Fibroblast of skin of left biceps (primary cell): ENCODE measurements at regions not wholly inside any gene's neighbourhood (a gene's known extent, or its start where the extent isn't known, plus 50 kb on each side); places are given as distances from the start of the nearest gene placed in this dataset.

Source experiments
- DNase-seq, 2 experiments: peaks; one replicate each; pipeline ENCODE4 v3.0.0-alpha.2; 2013; ENCODE audit warnings: low read depth in 2 of 2

DNA sequence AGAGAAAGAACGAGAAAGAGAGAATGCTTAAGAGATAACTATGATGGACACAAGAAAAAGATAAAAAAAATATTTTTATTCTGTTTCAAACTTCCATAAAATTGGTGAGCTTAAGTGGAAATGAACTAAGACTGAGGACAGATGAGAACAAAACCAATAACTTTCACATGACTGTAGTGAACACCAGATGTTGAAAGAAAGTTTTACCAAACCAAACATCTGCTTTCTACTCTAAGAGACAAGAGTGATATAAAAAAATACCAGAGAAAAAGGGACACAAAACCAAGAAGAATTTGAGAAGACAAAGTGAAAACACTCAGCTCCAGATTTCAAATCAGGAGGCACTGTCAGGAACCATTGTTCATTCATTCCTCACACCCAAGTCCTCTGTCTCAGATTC, 147.9 kb downstream of the IMPG2 start:
- no peak for DNase-seq

- DNase-seq, result no peak
Measured at GRCh38 chr3:101171681-101172191, 148.6 kb downstream of the IMPG2 start.

GRCh38 chr3:101170806-101171558, 149.4 kb downstream of the IMPG2 start:
- no peak for DNase-seq

GRCh38 chr3:101170062-101170771, 150.2 kb downstream of the IMPG2 start:
- DNase-seq, result no peak

DNA sequence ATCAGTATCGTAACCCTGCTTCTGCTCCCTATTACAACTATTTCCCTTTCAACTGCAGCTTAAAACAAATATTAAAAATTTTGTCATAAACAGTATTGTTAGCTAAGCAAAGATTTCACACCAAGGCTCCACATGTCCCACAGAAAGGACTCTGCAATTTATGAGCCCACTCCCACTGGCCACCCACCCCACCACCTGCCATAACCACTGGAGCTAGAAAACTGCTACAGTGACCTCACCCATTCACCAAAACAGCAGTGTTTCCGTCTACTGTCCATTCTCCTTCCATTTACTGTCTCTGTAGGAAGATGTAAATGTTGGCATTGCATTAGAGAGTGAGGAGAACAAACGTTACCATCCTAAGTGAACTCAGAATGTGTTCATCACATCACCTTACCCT, 150.9 kb downstream of the IMPG2 start:
- no peak for DNase-seq

DNA sequence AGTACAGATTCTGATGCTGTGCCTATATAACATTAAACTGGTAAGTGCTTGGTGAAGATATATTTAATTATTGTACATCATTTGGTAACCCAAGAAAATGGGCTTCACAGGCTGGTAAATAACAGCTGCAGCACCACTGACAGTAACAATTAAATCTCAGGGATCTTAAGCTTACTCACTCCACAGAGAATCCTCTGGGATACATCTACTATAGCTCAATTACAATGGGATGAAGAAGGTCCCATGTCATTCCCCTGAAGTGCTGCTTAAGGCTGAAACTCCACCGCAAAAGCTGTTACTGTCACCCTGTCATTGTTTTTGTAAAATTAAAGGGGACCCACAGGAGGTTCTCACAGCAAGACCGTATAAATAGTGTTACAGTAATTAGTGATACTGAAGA, 153.0 kb downstream of the IMPG2 start:
- no peak for DNase-seq

- DNase-seq, result no peak
Measured at GRCh38 chr3:101166150-101166549, 154.2 kb downstream of the IMPG2 start.

GRCh38 chr3:101163554-101163953, 156.8 kb downstream of the IMPG2 start:
- DNase-seq, result no peak

DNA sequence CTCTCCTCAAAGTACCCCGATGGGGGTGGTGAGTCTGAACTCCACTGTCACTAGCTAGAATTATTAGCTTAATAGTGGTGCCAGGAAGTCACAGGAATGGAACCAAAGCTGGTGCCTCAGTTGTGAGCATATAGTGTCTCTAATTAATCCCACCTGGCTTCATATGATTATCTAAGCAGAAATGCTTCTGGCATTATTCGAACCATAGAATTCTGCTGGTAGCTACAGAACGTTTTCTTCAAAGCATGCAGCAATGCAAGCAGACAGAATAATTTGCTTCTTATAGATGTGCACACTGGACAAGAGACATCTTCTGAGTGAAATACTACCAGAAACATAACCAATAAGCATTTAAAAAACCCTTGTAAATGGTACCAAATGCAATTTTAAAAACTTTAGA, 160.9 kb downstream of the IMPG2 start:
- DNase-seq, result no peak

DNA sequence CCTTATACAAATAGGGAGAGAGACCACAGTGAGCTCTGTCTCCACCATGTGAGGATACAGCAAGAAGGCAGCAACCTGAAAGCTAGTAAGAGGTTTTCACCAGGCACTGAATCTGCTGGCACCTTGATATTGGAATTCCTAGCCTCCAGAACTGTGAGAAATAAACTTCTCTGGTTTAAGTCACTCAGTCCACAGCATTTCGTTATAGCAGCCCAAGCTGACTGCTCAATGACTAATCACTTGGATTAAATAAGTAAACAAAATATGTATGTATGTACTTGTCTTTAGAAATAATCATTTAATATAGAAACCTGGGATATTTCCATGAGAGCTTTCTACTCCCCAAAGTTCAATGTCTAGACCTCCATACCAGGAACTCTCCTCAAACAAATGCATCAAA, 162.0 kb downstream of the IMPG2 start:
- no peak for DNase-seq

DNA sequence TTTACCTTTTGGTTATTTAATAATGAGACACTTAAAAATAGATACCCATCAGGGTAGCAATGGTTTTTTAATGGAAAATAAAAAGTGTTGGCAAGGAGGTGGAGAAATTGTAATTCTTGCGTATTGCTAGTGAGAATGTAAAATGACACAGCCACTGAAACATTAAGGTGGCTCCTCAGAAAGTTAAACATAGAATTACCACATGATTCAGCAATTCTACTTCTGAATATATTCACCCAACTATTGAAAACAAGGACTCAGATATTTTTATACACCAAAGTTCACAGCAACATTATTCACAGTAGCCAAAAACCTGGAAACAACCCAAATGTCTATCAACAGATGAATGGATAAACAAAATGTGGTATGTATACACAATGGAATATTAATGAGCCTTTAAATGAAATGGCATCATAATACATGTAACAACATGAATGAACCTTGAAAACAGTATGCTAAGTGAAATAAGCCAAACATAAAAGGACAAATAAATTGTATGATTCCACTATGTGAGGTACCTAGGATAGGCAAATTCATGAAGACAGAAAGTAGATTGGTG, 163.5 kb downstream of the IMPG2 start:
- no peak for DNase-seq

GRCh38 chr3:101155825-101156224, 162.6 kb upstream of the ABI3BP start:
- DNase-seq, result no peak

DNA sequence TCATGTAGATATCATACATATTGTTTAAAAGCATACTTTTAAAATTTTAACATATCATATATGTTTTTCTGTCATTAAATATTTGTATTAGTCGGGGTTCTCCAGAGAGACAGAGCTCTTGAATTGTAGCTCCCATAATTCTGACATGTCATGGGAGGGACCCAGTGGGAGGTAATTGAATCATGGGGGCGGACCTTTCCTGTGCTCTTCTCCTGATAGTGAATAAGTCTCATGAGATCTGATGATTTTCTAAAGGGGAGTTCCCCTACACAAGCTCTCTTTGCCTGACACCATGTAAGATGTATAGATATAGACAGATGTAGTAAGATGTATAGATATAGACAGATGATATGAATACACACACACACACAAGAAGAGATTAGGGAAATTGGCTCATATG, 161.2 kb upstream of the ABI3BP start:
- DNase-seq, result no peak

DNA sequence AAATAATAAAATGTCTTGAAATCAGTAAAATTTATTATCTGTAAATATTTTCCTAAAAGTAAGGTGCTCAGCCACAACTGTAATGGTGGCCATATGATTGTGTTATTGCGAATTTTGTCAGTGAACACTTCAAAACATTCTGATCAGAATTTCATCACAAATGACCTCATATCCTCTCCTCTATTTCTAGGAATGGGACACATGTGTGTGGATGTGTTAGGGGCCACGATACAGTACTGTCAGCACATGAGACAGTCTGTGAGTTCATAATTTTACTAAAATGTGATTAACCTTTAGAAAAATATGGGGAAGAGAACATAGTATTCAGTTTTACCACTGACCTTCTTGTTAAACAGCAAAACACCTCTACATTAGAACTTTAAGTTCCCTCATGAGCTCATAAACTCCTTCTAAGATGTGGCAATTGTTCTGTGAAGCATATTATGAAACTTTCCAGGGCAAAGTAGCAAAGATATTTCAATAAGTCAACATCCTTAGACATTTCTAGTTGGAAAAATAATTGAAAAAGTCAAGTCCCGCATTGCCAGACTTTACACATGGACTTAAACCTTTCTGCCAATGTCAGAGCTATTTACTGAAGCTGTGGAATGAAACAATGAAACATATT, 158.2 kb upstream of the ABI3BP start:
- no peak for DNase-seq

DNA sequence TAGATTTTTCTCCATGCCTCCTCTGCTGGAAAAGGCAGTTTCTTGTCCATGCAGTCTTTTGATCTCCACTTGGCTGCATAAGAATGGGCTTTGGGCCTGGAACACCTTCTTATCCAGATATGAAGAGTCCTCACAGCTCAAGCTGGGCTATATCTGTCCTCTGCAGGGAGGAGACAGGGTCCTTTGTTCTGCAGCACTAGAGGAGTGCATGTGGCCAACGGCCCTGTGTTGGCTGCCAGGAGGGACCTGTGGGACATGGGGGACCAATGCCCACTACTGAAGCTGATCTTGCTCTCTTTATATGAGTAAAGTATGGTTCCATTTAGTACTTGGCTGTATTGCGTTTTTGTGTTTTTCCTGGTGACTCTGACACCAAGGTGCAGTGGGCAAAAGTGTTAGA, 157.3 kb upstream of the ABI3BP start:
- no peak for DNase-seq

- DNase-seq, result no peak
Measured at GRCh38 chr3:101149707-101150106, 156.5 kb upstream of the ABI3BP start.

DNA sequence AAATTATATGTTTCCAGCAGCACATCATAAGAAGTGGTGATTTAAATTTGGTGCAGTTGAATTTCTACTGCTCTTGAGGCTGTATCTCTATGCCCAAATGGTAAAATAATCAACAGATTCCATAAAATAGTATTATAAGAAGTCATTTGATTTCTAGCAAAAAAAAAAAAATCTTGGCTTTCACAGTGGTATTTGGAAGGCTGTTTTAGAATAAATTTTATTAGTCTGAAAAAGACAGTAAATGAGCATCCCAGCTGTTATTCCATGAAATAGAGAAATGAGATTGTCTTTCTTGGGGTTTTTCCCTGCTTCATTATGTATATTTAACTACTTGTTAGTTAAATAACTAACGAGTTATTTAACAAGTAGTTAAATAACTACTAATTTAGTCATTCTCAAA, 156.0 kb upstream of the ABI3BP start:
- DNase-seq, result no peak

DNA sequence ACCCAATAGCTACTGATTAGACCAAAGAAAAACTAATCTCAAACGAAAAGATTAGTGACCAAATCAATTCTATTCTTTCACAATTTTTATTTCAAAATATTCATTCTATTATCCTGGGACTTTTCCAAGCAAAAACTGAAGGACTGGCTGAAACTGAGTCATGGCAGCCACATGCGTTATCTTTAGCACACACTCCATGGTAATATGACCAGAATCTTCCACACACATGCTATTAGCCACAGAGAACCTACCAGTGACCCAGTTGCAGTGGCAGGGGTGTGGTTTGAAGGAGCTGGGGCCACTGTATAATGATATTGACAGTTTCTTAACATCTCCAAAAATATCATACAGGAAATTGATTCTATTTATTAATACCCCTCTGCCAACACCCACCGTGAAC, 154.8 kb upstream of the ABI3BP start:
- DNase-seq, result no peak

DNA sequence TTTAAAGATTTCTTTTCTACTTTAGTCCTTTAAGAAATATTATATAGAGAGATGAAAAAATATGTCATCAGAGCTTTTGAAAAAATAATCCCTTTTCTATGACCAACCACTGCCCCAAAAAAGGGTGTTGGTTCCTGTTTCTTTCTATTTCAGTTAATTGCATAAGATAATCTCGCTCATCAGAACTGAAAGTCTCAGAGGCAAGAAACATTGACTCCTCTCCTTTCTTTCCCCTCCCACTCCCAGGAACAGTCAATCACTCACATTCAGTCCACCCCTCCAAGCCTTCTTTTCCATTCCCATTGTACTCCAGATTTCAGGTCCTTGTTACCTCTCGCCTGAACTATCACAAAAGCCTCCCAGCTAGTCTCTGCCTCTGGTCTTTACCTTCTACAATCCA, 153.7 kb upstream of the ABI3BP start:
- DNase-seq, result no peak

DNA sequence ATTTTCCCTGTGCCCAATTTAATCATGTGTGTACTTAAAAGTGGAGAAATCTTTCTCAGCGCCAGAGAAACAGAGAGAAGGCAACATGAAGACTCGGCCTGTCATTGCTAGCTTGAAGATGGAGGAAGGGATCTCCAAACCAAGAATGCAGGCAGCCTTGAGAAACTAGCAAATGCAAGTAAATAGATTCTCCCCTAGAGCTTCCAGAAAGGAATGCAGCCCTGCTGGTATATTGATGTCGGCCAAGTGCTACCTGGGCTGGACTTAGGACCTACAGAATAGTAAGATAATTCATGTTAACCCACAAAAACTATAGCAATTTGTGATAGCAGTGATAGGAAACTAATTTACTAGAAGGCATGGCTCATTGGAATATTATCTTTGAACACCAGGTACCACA, 150.9 kb upstream of the ABI3BP start:
- no peak for DNase-seq

DNA sequence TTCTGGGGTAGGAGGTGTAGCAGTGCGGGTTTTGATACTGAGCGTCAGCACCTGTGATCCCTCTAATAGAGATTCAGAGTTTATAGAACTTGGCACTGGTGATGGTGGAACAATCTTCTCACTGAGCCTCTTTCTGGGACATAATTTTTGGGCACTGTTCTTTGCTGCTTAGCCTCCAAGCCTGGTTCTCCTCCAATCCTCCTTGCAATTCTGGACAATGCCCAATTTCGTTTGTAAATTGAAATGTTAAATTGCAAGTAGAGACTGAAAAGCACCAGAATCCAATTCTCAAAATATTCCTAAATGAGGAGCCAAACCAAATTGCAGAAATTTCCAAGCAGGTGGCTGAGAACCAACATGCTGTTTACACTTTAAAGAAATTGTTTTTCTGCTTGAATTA, 149.8 kb upstream of the ABI3BP start:
- DNase-seq, result no peak

DNA sequence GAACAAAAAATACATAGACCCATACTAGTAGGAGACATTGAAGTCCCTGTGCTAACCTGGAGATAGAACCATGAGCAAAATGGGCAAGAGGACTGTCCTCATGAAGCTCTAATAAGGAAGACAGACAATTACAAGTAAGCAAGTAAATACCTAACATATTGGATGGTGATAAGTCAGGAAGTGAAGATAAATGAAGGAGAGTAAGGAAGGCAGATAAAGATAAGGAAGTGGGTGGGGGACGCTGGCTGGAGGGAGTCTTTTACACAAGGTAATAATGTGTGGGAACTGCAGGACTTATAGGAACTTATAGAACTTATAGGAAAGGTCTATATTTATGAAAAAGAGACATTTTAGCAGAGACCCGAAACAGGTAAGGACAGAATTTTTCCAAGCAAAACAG, 148.9 kb upstream of the ABI3BP start:
- no peak for DNase-seq

- no peak for DNase-seq
Measured at GRCh38 chr3:101141135-101141534, 147.9 kb upstream of the ABI3BP start.
